Activated B cell treated with CpG ODN at 0.5 μM for 24 hours (primary cell): ENCODE measurements at regions not wholly inside any gene's neighbourhood (a gene's known extent, or its start where the extent isn't known, plus 50 kb on each side); places are given as distances from the start of the nearest gene placed in this dataset.

Source experiments
- ATAC-seq: fragments of 200-7000 bp; cut with Tn5 transposase; one replicate; pipeline ENCODE4 v1.10.0; 2021; ENCODE audit warnings: low read depth, mild to moderate bottlenecking, moderate library complexity
- CTCF ChIA-PET: fragments of 350-600 bp; sonication (Branson Sonifier 250); formaldehyde crosslinking; loops from one replicate; lab custom pipeline; 2021; ENCODE audit warnings: antibody characterized with exemption; lab: Charles Lee
- POLR2A ChIA-PET: fragments of 350-600 bp; sonication (Branson Sonifier 250); formaldehyde crosslinking; loops from one replicate; lab custom pipeline; 2021; ENCODE audit warnings: antibody characterized with exemption; lab: Charles Lee
- DNase-seq: peaks from one replicate; pipeline ENCODE4 v3.0.0; 2022
- H3K27ac Mint-ChIP-seq: one replicate; pipeline ENCODE4 v1.8.0; 2020; ENCODE audit warnings: mixed read lengths
- H3K27me3 Mint-ChIP-seq: one replicate; pipeline ENCODE4 v1.8.0; 2021; ENCODE audit warnings: mixed read lengths
- H3K36me3 Mint-ChIP-seq: one replicate; pipeline ENCODE4 v1.8.0; 2021; ENCODE audit warnings: low read depth, mixed read lengths
- H3K4me1 Mint-ChIP-seq: one replicate; pipeline ENCODE4 v1.8.0; 2021; ENCODE audit warnings: mixed read lengths
- H3K4me3 Mint-ChIP-seq: one replicate; pipeline ENCODE4 v1.8.0; 2020; ENCODE audit warnings: mild to moderate bottlenecking, mixed read lengths
- H3K9me3 Mint-ChIP-seq: one replicate; pipeline ENCODE4 v1.8.0; 2020; ENCODE audit warnings: mixed read lengths
- intact Hi-C: fragments of 100-400 bp; cut with micrococcal nuclease; formaldehyde crosslinking; loops from one replicate; pipeline ENCODE4 v1.15.1; 2024
- TF ChIP-seq, protein P1 (sequence below): fragments of 200-600 bp; IDR thresholded peaks from one replicate; pipeline ENCODE4 v1.8.0; 2022; ENCODE audit warnings: antibody characterized with exemption, mild to moderate bottlenecking

DNA sequence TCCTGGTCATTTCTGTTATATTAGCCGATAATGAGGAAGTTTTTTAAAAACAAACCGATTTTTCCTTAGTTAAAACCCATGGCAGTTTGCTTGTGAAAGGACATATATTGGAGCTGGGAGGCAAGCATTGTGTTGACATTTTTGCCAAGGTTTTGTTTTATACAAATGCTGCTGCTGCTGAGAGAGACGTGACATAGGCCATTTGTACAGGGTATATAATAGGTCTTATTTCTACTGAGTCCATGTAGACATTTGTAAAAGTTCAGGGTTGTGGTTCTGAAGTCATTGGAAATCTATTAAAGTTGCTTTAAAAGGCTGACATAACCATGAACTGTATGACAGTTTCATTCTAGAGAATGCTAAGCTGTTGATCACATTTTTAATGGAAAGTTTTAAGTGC is 424.0 kb upstream of the FANCL start:
- DNase-seq, result no peak
- no peaks in the 10 kb centered on the region for H3K9me3 Mint-ChIP-seq
- H3K27me3 Mint-ChIP-seq, result peaks cover 2% of the 10 kb centered on the region
- ChIA-PET POLR2A (no interaction called here), CTCF (no interaction called here)
- H3K36me3 Mint-ChIP-seq, result no peaks in the 10 kb centered on the region
- intact Hi-C loops, result no loop called here
- H3K4me1 Mint-ChIP-seq, result no peaks in the 10 kb centered on the region
- H3K4me3 Mint-ChIP-seq, result no peak overlapping the region
- TF ChIP-seq, protein P1, sequence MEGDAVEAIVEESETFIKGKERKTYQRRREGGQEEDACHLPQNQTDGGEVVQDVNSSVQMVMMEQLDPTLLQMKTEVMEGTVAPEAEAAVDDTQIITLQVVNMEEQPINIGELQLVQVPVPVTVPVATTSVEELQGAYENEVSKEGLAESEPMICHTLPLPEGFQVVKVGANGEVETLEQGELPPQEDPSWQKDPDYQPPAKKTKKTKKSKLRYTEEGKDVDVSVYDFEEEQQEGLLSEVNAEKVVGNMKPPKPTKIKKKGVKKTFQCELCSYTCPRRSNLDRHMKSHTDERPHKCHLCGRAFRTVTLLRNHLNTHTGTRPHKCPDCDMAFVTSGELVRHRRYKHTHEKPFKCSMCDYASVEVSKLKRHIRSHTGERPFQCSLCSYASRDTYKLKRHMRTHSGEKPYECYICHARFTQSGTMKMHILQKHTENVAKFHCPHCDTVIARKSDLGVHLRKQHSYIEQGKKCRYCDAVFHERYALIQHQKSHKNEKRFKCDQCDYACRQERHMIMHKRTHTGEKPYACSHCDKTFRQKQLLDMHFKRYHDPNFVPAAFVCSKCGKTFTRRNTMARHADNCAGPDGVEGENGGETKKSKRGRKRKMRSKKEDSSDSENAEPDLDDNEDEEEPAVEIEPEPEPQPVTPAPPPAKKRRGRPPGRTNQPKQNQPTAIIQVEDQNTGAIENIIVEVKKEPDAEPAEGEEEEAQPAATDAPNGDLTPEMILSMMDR, result no peak
- H3K27ac Mint-ChIP-seq, result no peak overlapping the region
- ATAC-seq, result no peak

DNA sequence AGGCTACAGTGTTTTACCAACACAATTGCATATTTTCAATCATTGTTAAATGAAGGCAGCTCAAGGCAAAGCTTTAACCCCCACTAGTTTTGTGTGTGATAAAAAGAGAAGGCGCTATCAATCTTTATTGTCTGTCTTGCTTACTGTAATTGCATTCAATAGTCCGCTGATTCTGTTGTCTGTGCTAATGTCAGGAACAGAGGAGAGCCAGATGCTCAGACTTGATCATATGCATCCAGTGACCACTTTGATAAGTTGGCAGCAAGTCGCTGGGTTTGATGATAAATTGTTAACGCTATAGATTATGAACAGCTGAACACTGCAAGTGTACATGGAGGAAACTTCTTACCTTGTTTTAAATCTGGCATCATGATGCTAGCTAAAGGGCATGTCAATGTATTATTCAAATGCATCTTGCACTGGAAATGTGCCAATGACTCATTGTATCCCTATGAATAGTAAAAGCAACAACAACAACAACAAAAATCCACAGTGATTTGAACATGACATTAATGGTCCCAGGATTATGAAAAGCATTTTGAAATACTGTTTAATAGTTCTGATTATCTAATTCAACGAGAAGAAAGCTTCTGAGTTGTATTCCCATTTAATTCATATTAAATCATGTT is 423.5 kb upstream of the FANCL start:
- Mint-ChIP-seq H3K27me3 (peaks cover 2% of the 10 kb centered on the region), H3K4me1 (no peaks in the 10 kb centered on the region), H3K9me3 (no peaks in the 10 kb centered on the region), H3K4me3 (no peak overlapping the region), H3K36me3 (no peaks in the 10 kb centered on the region), H3K27ac (no peak overlapping the region)
- ATAC-seq (no peak), DNase-seq (no peak)
- TF ChIP-seq, protein P1, result no peak
- POLR2A ChIA-PET, result no interaction called here
- intact Hi-C loops, result no loop called here
- CTCF ChIA-PET, result no interaction called here

DNA sequence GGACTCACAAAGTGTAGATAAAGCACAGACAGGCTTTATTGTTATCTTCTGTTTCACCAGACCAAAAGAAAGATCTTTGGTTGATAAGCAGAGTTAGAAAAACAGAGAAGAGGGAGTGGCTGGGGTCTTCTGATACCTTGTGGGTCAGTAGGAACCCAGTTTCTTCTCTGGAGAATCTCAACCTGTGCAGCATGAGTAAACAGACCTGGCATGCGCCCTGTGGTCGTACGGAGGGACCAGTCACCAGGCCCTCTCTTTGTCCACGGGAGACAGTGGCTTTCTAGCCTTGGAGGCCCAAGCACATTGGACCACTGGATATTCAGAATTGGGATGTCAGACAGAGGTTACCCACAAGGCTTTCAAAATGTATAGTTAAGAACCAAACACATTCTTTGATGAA is 418.9 kb upstream of the FANCL start:
- Mint-ChIP-seq H3K4me1 (no peaks in the 10 kb centered on the region), H3K4me3 (no peak overlapping the region), H3K27me3 (peaks cover 7% of the 10 kb centered on the region), H3K36me3 (no peaks in the 10 kb centered on the region), H3K27ac (no peak overlapping the region), H3K9me3 (no peaks in the 10 kb centered on the region)
- ATAC-seq (no peak), DNase-seq (no peak)
- CTCF ChIA-PET, result no interaction called here
- POLR2A ChIA-PET, result no interaction called here
- TF ChIP-seq, protein P1, result no peak
- intact Hi-C loops, result no loop called here

DNA sequence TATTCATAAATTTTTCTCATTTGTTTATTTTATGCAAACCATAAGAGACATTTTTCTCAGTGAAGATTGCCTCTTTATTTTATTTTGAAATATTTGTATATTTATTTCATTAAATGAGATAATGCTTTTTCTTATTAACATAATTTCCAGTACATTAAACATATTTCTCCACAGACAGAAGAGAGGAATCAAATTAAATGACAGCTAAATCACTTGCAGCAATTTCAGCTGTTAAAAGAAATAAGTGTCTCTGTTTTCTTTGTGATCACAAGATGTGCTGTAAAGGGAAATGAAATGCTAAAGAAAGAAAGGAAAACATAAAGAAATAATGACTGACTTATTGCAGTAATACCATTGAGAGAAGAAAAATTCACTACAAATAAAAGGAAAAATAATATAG is 414.0 kb upstream of the FANCL start:
- H3K36me3 Mint-ChIP-seq, result no peaks in the 10 kb centered on the region
- POLR2A ChIA-PET, result no interaction called here
- TF ChIP-seq, protein P1, result no peak
- intact Hi-C loops, result no loop called here
- CTCF ChIA-PET, result no interaction called here
- H3K4me3 Mint-ChIP-seq, result no peak overlapping the region
- DNase-seq, result no peak
- H3K27ac Mint-ChIP-seq, result no peak overlapping the region
- peaks cover 5% of the 10 kb centered on the region for H3K27me3 Mint-ChIP-seq
- ATAC-seq, result no peak
- H3K4me1 Mint-ChIP-seq, result no peaks in the 10 kb centered on the region
- no peaks in the 10 kb centered on the region for H3K9me3 Mint-ChIP-seq

DNA sequence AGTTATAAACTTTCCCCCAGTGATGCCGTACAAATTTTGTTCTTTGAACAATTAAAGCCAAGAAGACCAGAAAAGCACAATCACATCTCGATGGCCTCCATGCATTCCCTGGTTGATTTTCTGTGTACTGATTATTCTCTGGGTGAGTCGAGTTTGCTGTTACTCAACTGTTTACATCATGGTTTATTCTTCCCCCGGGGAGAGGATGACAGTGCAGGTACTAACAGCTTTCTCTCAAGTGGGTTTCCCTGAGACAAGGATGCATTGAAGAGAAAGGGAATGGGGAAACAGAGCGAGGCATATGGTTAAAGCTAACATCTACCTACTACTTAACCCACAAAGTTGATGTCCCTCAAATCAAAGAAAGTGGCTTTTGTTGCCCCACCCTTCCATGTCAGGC is 410.8 kb upstream of the FANCL start:
- intact Hi-C loops, result no loop called here
- no peaks in the 10 kb centered on the region for H3K9me3 Mint-ChIP-seq
- H3K36me3 Mint-ChIP-seq, result no peaks in the 10 kb centered on the region
- H3K27ac Mint-ChIP-seq, result no peak overlapping the region
- POLR2A ChIA-PET, result no interaction called here
- ATAC-seq, result no peak
- TF ChIP-seq, protein P1, result no peak
- H3K4me3 Mint-ChIP-seq, result no peak overlapping the region
- peaks cover 3% of the 10 kb centered on the region for H3K27me3 Mint-ChIP-seq
- no peak for DNase-seq
- no peaks in the 10 kb centered on the region for H3K4me1 Mint-ChIP-seq
- CTCF ChIA-PET, result no interaction called here
